HT1080 (cell line): ENCODE measurements at regions not wholly inside any gene's neighbourhood (a gene's known extent, or its start where the extent isn't known, plus 50 kb on each side); places are given as distances from the start of the nearest gene placed in this dataset. TPM values are rescaled to one million over a fixed set of nuclear protein-coding genes. Genes with fewer than 3 reads are reported as not detected.

Source experiments
- small RNA-seq: library from RNA; depleted of rRNA; stranded (forward); fragments of <200 nt; gene quantifications from one replicate; pipeline ENCODE3, GENCODE V24; 2014

Small RNA genes in the stretch of these regions (small RNA-seq; reads per million reads assigned to genes)
- gene RNU6-329P: not detected
